Bronchial epithelial cell (primary cell): ENCODE measurements at regions not wholly inside any gene's neighbourhood (a gene's known extent, or its start where the extent isn't known, plus 50 kb on each side); places are given as distances from the start of the nearest gene placed in this dataset.

ENCODE experiments used
- DNase-seq: peaks from one replicate; pipeline ENCODE4 v3.0.0-alpha.2; 2010; ENCODE audit warnings: low read depth
- FAIRE-seq: peaks from 2 replicates; lab custom pipeline; 2011; peaks lifted over from hg19 to GRCh38; lab: Jason Lieb, UNC
- H3K27me3 ChIP-seq: 2 replicates; pipeline ENCODE4 v1.5.1; 2011; ENCODE audit warnings: low read length; ENCODE audit not compliant: control insufficient read depth, insufficient read depth
- H3K36me3 ChIP-seq: 2 replicates; pipeline ENCODE4 v1.5.1; 2011; ENCODE audit warnings: low read length; ENCODE audit not compliant: control insufficient read depth, insufficient read depth
- H3K4me3 ChIP-seq: 2 replicates; pipeline ENCODE4 v1.5.1; 2011; ENCODE audit warnings: mild to moderate bottlenecking, low read depth, low read length, control low read depth
- CTCF ChIP-seq: IDR thresholded peaks from 2 replicates; pipeline ENCODE4 v1.5.1; 2011; ENCODE audit warnings: mild to moderate bottlenecking, moderate library complexity, low read length, control low read depth, inconsistent platforms; ENCODE audit not compliant: insufficient read depth, severe bottlenecking

- DNase-seq (no peak), FAIRE-seq (no peak)
- no peaks in the 10 kb centered on the region for H3K27me3 ChIP-seq
- no peak overlapping the region for H3K4me3 ChIP-seq
- no peaks in the 10 kb centered on the region for H3K36me3 ChIP-seq
- no peak for TF ChIP-seq CTCF
Measured at GRCh38 chrX:123807835-123808416, 51.9 kb upstream of the XIAP start.

GRCh38 chrX:123809854-123810375 is 49.9 kb upstream of the XIAP start:
- Histone ChIP-seq H3K4me3 (no peak overlapping the region), H3K36me3 (no peaks in the 10 kb centered on the region), H3K27me3 (no peaks in the 10 kb centered on the region)
- no peak for FAIRE-seq
- no peak for DNase-seq
- TF ChIP-seq CTCF = no peak
